ENCODE measurements at regions not wholly inside any gene's neighbourhood (a gene's known extent, or its start where the extent isn't known, plus 50 kb on each side); places are given as distances from the start of the nearest gene placed in this dataset.
"Not testable (repeated sequence)": the region's sequence is repeated elsewhere in the genome, so short reads cannot be mapped to it uniquely, and the experiment has no call there.

- no peak for DNase-seq (ENCODE audit: low spot score)
Measured at GRCh38 chr5:121090822-121091221, 626.7 kb downstream of the PRR16 start.

- DNase-seq (ENCODE audit: low spot score) = no peak
Measured at GRCh38 chr5:121100931-121101330, 636.8 kb downstream of the PRR16 start.

- no peak for DNase-seq (ENCODE audit: low spot score)
Measured at GRCh38 chr5:121105921-121106320, 641.8 kb downstream of the PRR16 start.

GRCh38 chr5:121106721-121107690 is 642.9 kb downstream of the PRR16 start:
- DNase-seq (ENCODE audit: low spot score) = not testable (repeated sequence)

- DNase-seq (ENCODE audit: low spot score) = no peak
Measured at GRCh38 chr5:121108725-121109124, 644.6 kb downstream of the PRR16 start.

GRCh38 chr5:121109817-121110216 is 645.7 kb downstream of the PRR16 start:
- DNase-seq (ENCODE audit: low spot score) = no peak

- DNase-seq (ENCODE audit: low spot score) = no peak
Measured at GRCh38 chr5:121121786-121122185, 657.7 kb downstream of the PRR16 start.

GRCh38 chr5:121138495-121138907 is 674.4 kb downstream of the PRR16 start:
- no peak for DNase-seq (ENCODE audit: low spot score)

- DNase-seq (ENCODE audit: low spot score) = no peak
Measured at GRCh38 chr5:121138952-121139351, 674.9 kb downstream of the PRR16 start.

GRCh38 chr5:121144764-121145163 is 680.7 kb downstream of the PRR16 start:
- peak; percentile 6 for DNase-seq (ENCODE audit: low spot score)

GRCh38 chr5:121151534-121151933 is 687.4 kb downstream of the PRR16 start:
- DNase-seq (ENCODE audit: low spot score) = no peak

GRCh38 chr5:121152411-121152810 is 688.3 kb downstream of the PRR16 start:
- no peak for DNase-seq (ENCODE audit: low spot score)

- DNase-seq (ENCODE audit: low spot score) = no peak
Measured at GRCh38 chr5:121156565-121156964, 692.5 kb downstream of the PRR16 start.

- DNase-seq (ENCODE audit: low spot score) = no peak
Measured at GRCh38 chr5:121158451-121158850, 693.2 kb upstream of the FTMT start.

- no peak for DNase-seq (ENCODE audit: low spot score)
Measured at GRCh38 chr5:121160591-121160990, 691.1 kb upstream of the FTMT start.

GRCh38 chr5:121164632-121165031 is 687.0 kb upstream of the FTMT start:
- no peak for DNase-seq (ENCODE audit: low spot score)

- no peak for DNase-seq (ENCODE audit: low spot score)
Measured at GRCh38 chr5:121171361-121171760, 680.3 kb upstream of the FTMT start.

GRCh38 chr5:121171834-121172233 is 679.8 kb upstream of the FTMT start:
- DNase-seq (ENCODE audit: low spot score) = peak; percentile 78

- no peak for DNase-seq (ENCODE audit: low spot score)
Measured at GRCh38 chr5:121174351-121174750, 677.3 kb upstream of the FTMT start.

GRCh38 chr5:121175986-121176385 is 675.7 kb upstream of the FTMT start:
- DNase-seq (ENCODE audit: low spot score) = no peak

- DNase-seq (ENCODE audit: low spot score) = peak; percentile 17
Measured at GRCh38 chr5:121182788-121183490, 668.7 kb upstream of the FTMT start.

- no peak for DNase-seq (ENCODE audit: low spot score)
Measured at GRCh38 chr5:121188849-121189248, 662.8 kb upstream of the FTMT start.
